Astrocyte (in vitro differentiated cells and primary cell): ENCODE measurements at regions not wholly inside any gene's neighbourhood (a gene's known extent, or its start where the extent isn't known, plus 50 kb on each side); places are given as distances from the start of the nearest gene placed in this dataset.
A peak's percentile ranks its signal among the peaks of the same experiment; 100 is the strongest.
"Not testable (repeated sequence)": the region's sequence is repeated elsewhere in the genome, so short reads cannot be mapped to it uniquely, and the experiment has no call there.

Source experiments
- DNase-seq: peaks from one replicate; pipeline ENCODE4 v3.0.0-alpha.2; 2010; ENCODE audit warnings: low read depth
- FAIRE-seq: peaks from 2 replicates; lab custom pipeline; 2011; peaks lifted over from hg19 to GRCh38; lab: Jason Lieb, UNC
- H2AFZ ChIP-seq: 2 replicates; pipeline ENCODE4 v1.6.0; 2012; ENCODE audit warnings: low read depth, low read length, inconsistent platforms
- H3K27ac ChIP-seq: 2 replicates; pipeline ENCODE4 v1.5.1; 2011; ENCODE audit warnings: low read depth, low read length, inconsistent platforms
- H3K27me3 ChIP-seq: 2 replicates; pipeline ENCODE4 v1.6.0; 2011; ENCODE audit warnings: low read length, inconsistent platforms; ENCODE audit not compliant: insufficient read depth
- H3K36me3 ChIP-seq: 2 replicates; pipeline ENCODE4 v1.5.1; 2011; ENCODE audit warnings: low read length, inconsistent platforms; ENCODE audit not compliant: insufficient read depth
- H3K4me1 ChIP-seq: 2 replicates; pipeline ENCODE4 v1.5.1; 2011; ENCODE audit warnings: low read length, inconsistent platforms; ENCODE audit not compliant: insufficient read depth
- H3K4me2 ChIP-seq: 2 replicates; pipeline ENCODE4 v1.6.0; 2012; ENCODE audit warnings: low read length, inconsistent platforms
- H3K4me3 ChIP-seq: 2 replicates; pipeline ENCODE4 v1.5.1; 2011; ENCODE audit warnings: low read depth, mild to moderate bottlenecking, low read length, inconsistent platforms; ENCODE audit not compliant: insufficient read depth
- H3K79me2 ChIP-seq: 2 replicates; pipeline ENCODE4 v1.6.0; 2012; ENCODE audit warnings: mild to moderate bottlenecking, low read length, inconsistent platforms; ENCODE audit not compliant: insufficient read depth
- H3K9ac ChIP-seq: 2 replicates; pipeline ENCODE4 v1.6.0; 2012; ENCODE audit warnings: mild to moderate bottlenecking, low read length, inconsistent platforms
- H3K9me3 ChIP-seq: 2 replicates; pipeline ENCODE4 v1.5.1; 2012; ENCODE audit warnings: low read depth, mild to moderate bottlenecking, low read length, inconsistent platforms; ENCODE audit not compliant: insufficient read depth
- H4K20me1 ChIP-seq: 2 replicates; pipeline ENCODE4 v1.6.0; 2012; ENCODE audit warnings: low read length, inconsistent platforms; ENCODE audit not compliant: insufficient read depth
- H3K27ac Mint-ChIP-seq: one replicate; pipeline ENCODE4 v1.8.0; 2021; ENCODE audit warnings: mild to moderate bottlenecking, mixed read lengths; ENCODE audit not compliant: unreplicated experiment
- H3K27me3 Mint-ChIP-seq: one replicate; pipeline ENCODE4 v1.8.0; 2021; ENCODE audit warnings: low read depth, mixed read lengths; ENCODE audit not compliant: unreplicated experiment
- H3K36me3 Mint-ChIP-seq: one replicate; pipeline ENCODE4 v1.8.0; 2021; ENCODE audit warnings: low read depth, mixed read lengths; ENCODE audit not compliant: unreplicated experiment
- H3K4me1 Mint-ChIP-seq: one replicate; pipeline ENCODE4 v1.8.0; 2021; ENCODE audit warnings: low read depth, mixed read lengths; ENCODE audit not compliant: unreplicated experiment
- H3K4me3 Mint-ChIP-seq: one replicate; pipeline ENCODE4 v1.8.0; 2021; ENCODE audit warnings: mild to moderate bottlenecking, moderate library complexity, mixed read lengths; ENCODE audit not compliant: unreplicated experiment
- H3K9me3 Mint-ChIP-seq: one replicate; pipeline ENCODE4 v1.8.0; 2021; ENCODE audit warnings: mild to moderate bottlenecking, mixed read lengths; ENCODE audit not compliant: unreplicated experiment

- H3K9me3 Mint-ChIP-seq, H3K36me3 Mint-ChIP-seq, H3K4me3 ChIP-seq, H2AFZ ChIP-seq, H3K27me3 ChIP-seq, H3K36me3 ChIP-seq, H3K27me3 Mint-ChIP-seq, H3K27ac ChIP-seq, H4K20me1 ChIP-seq, H3K79me2 ChIP-seq, H3K9ac ChIP-seq, H3K4me1 ChIP-seq, H3K4me3 Mint-ChIP-seq, FAIRE-seq, H3K9me3 ChIP-seq: not testable (repeated sequence)
- H3K4me2 ChIP-seq, result peak overlapping the region; percentile 54
- Mint-ChIP-seq H3K4me1 (peaks cover 13% of the 10 kb centered on the region), H3K27ac (peak overlapping the region; percentile 77)
- peak; percentile 54 for DNase-seq
Measured at GRCh38 chr12:8282181-8282580, 54.8 kb upstream of the FAM90A1 start.

DNA sequence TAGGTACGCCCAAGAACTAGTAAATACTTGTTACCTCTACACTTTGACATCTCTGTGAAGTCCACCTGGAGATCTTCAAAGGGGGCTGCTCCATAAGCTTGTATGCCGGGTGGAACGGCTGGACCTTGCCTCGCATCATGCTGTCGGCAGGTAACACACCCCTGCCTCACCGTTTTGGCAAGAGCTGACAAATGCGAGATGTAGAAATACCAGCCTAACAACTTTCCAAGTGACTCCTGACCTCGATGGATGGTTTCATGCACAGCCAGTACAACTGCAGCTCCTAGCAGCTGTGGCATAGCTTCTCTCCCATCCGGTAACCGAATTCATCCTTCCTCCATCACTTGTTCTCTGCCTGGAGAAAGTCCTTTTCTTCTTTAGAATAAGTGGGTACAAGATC, 58.3 kb upstream of the FAM90A1 start:
- H3K9ac ChIP-seq, H3K9me3 ChIP-seq, H3K4me3 Mint-ChIP-seq, H3K27me3 ChIP-seq, H3K4me3 ChIP-seq, H3K36me3 ChIP-seq, H3K79me2 ChIP-seq, H2AFZ ChIP-seq, H3K4me1 ChIP-seq, H3K27ac ChIP-seq, H3K27me3 Mint-ChIP-seq, H4K20me1 ChIP-seq, H3K9me3 Mint-ChIP-seq, FAIRE-seq, H3K27ac Mint-ChIP-seq, H3K4me2 ChIP-seq, DNase-seq, H3K36me3 Mint-ChIP-seq: not testable (repeated sequence)
- H3K4me1 Mint-ChIP-seq, result peaks cover 13% of the 10 kb centered on the region

DNA sequence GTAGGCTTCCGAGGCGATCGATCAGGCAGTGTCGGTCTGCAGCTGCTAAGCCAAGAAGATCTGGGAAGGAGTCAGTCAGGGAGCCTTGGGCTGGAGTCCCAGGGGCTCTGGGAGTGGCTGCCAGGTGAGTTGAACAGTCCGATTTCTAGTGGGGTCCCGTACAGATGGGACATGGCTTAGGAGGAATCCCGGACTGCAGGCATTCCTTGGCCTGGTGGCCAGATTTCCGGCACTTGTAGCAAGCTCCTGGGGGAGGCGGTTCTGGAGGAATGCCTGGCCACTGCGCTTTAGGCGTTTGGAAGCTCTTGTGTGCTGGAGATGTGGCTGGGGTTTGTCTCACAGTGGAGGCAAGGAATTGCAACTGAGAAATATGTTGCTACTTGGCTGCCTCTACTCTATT, 64.3 kb upstream of the FAM90A1 start:
- not testable (repeated sequence) for H3K9me3 ChIP-seq, H3K36me3 ChIP-seq, H3K36me3 Mint-ChIP-seq, H3K4me1 ChIP-seq, H3K9ac ChIP-seq, H3K4me1 Mint-ChIP-seq, H3K27ac Mint-ChIP-seq, H3K27me3 ChIP-seq, FAIRE-seq, DNase-seq, H4K20me1 ChIP-seq, H3K27ac ChIP-seq, H3K4me2 ChIP-seq, H3K27me3 Mint-ChIP-seq, H3K4me3 ChIP-seq, H3K4me3 Mint-ChIP-seq, H3K79me2 ChIP-seq, H2AFZ ChIP-seq
- H3K9me3 Mint-ChIP-seq, result peaks cover 10% of the 10 kb centered on the region

GRCh38 chr12:8294662-8295061, 67.2 kb upstream of the FAM90A1 start:
- H3K27me3 ChIP-seq, H3K4me2 ChIP-seq, H3K4me3 ChIP-seq, H3K4me1 Mint-ChIP-seq, H3K27ac ChIP-seq, DNase-seq, H3K79me2 ChIP-seq, H3K4me3 Mint-ChIP-seq, H3K9me3 ChIP-seq, FAIRE-seq, H2AFZ ChIP-seq, H4K20me1 ChIP-seq, H3K4me1 ChIP-seq, H3K9ac ChIP-seq, H3K27me3 Mint-ChIP-seq, H3K36me3 Mint-ChIP-seq, H3K36me3 ChIP-seq, H3K27ac Mint-ChIP-seq: not testable (repeated sequence)
- peaks cover 10% of the 10 kb centered on the region for H3K9me3 Mint-ChIP-seq

GRCh38 chr12:8308611-8309010, 81.2 kb upstream of the FAM90A1 start:
- H3K9ac ChIP-seq, H3K9me3 ChIP-seq, FAIRE-seq, H3K4me2 ChIP-seq, H3K4me3 Mint-ChIP-seq, H3K27ac Mint-ChIP-seq, H3K4me3 ChIP-seq, H3K4me1 Mint-ChIP-seq, H3K27ac ChIP-seq, H4K20me1 ChIP-seq, H3K36me3 ChIP-seq, H3K27me3 ChIP-seq, DNase-seq, H3K27me3 Mint-ChIP-seq, H2AFZ ChIP-seq, H3K9me3 Mint-ChIP-seq, H3K4me1 ChIP-seq, H3K79me2 ChIP-seq, H3K36me3 Mint-ChIP-seq: not testable (repeated sequence)

DNA sequence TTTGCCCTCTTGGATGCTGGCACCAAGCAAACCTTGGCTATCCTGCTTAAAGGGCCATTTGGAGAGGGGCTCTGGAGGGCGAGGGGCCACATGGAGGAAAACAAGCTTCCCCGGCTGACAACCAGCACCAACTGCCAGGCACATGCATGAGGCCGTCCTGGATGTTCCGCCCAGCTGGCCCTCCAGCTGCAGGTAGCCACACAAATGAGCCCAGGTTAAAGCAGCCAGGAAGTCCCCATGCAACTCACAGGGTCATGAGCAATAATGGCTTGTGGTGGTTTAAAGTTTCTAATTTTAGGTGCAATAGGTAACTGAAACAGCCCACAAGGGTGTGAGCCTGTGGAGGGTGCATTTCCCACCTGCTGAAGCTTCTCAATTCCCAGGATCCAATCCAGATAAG, 88.6 kb upstream of the FAM90A1 start:
- not testable (repeated sequence) for H3K27me3 Mint-ChIP-seq, H4K20me1 ChIP-seq, H3K79me2 ChIP-seq, H3K27me3 ChIP-seq, H3K4me3 ChIP-seq, FAIRE-seq, H3K27ac Mint-ChIP-seq, H3K4me2 ChIP-seq, H3K9me3 ChIP-seq, H2AFZ ChIP-seq, H3K36me3 ChIP-seq, H3K9ac ChIP-seq, H3K36me3 Mint-ChIP-seq, DNase-seq, H3K4me1 ChIP-seq, H3K27ac ChIP-seq, H3K4me3 Mint-ChIP-seq, H3K9me3 Mint-ChIP-seq
- H3K4me1 Mint-ChIP-seq, result peaks cover 17% of the 10 kb centered on the region
